ENCODE measurements at regions not wholly inside any gene's neighbourhood (a gene's known extent, or its start where the extent isn't known, plus 50 kb on each side); places are given as distances from the start of the nearest gene placed in this dataset.

DNA sequence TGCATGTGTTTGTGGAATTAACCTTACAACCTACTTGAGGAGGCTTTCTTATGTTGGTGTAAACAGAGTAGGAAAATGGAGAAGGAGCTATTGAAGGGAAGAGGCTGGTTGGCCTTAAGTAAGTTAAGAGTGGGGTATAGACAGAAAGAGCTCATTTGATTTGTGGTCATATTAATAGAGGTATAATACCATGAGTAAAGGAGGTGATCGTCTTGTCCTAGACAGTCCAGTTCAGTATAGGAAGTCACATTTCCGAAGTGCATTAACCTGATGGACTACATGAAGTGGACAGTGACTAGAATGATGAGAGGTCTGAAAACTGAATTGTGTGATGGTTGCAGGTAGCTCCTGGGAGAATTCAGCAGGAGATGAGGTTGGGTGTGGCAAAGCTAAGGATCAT is 215.4 kb upstream of the ZC3H12A start:
- WGBS, 3 donors = 32 to 74% (median 63%) methylated on average over 2 of the region's 2 CpGs
- H3K27me3 ChIP-seq = no peaks in the 10 kb centered on the region
- no peaks in the 10 kb centered on the region for H3K4me1 ChIP-seq (ENCODE audit: insufficient read depth)
- no peak overlapping the region for H3K27ac ChIP-seq
- no peak for DNase-seq
- intact Hi-C loops (cut with DNase I) = no loop called here
- no peaks in the 10 kb centered on the region for H3K9me3 ChIP-seq
- no peaks in the 10 kb centered on the region for H3K36me3 ChIP-seq
- TF ChIP-seq POLR2A (IDR thresholded peaks at IDR 0.05) (no peak), EP300 (IDR thresholded peaks at IDR 0.05) (no peak), CTCF (IDR thresholded peaks at IDR 0.05) (no peak)
- H3K4me3 ChIP-seq = no peak overlapping the region

DNA sequence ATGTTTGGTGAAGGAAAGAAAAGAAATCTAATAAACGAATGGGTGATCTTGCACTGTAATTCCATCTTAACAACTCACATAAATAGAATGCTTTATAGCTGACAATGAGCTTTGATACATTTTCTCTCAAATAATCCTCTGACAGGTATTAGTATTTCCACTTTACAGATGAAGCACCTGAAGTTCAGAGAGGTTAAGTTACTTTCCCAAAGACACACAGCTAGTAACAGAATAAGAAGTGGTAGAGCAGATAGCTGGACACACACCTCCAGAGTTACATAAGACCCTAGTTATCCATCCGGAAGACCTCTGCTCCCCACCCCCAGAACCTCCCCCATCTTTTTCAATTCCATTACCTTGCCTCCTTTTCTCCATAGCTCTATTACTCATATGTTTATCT is 213.3 kb upstream of the ZC3H12A start:
- no peak for DNase-seq

DNA sequence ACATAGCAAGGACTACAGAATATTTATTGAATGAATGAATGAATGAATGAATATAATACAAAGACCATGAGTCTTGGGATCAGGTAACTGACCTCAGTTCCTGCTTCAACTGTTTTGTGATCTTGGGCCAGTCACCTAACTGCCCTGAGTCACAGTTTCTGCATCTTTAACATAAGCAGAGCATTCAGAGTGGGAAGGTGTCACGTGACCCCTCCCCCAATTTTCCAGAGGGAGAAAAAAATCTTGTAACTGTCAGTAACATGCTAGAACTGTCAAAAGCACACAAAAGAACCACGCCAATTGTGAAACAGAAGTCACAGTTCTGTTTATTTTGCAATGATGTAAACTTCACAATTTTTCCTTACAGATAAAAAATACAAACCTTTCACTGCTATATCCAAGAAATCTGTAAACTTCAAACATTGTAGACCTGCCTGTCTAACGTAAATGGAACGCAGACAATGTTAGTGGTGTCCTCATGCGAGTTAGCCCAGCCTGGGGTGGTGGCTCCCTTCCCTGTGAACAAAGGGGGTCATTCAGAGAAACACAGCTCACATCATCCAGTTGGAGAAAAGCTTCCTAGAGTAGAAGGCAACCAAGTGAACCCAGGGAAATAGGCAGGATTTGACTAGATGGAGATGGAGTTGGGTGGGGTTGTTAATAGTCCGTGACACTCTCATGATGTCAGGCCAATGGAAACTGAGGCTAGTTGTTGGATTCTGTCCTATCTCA is 211.8 kb upstream of the ZC3H12A start:
- WGBS, 3 donors = 51 to 66% (median 56%) methylated on average over 6 of the region's 6 CpGs
- TF ChIP-seq POLR2A (IDR thresholded peaks at IDR 0.05) (no peak), EP300 (IDR thresholded peaks at IDR 0.05) (no peak)
- no peaks in the 10 kb centered on the region for H3K27me3 ChIP-seq
- no peak overlapping the region for H3K4me3 ChIP-seq
- no peaks in the 10 kb centered on the region for H3K9me3 ChIP-seq
- H3K36me3 ChIP-seq = no peaks in the 10 kb centered on the region
- intact Hi-C loops (cut with DNase I) = no loop called here
- no peak for DNase-seq
- no peaks in the 10 kb centered on the region for H3K4me1 ChIP-seq (ENCODE audit: insufficient read depth)
- no peak overlapping the region for H3K27ac ChIP-seq

More for the DNA sequence above, 213.3 kb upstream of the ZC3H12A start:
- 48 to 61% (median 50%) methylated on average over 2 of the region's 2 CpGs for WGBS, 3 donors
- H3K27me3 ChIP-seq = no peaks in the 10 kb centered on the region
- no peaks in the 10 kb centered on the region for H3K36me3 ChIP-seq
- intact Hi-C loops (cut with DNase I) = no loop called here
- no peak overlapping the region for H3K4me3 ChIP-seq
- TF ChIP-seq CTCF (IDR thresholded peaks at IDR 0.05) (no peak), EP300 (IDR thresholded peaks at IDR 0.05) (no peak), POLR2A (IDR thresholded peaks at IDR 0.05) (no peak)
- H3K27ac ChIP-seq = no peak overlapping the region
- no peaks in the 10 kb centered on the region for H3K4me1 ChIP-seq (ENCODE audit: insufficient read depth)
- H3K9me3 ChIP-seq = no peaks in the 10 kb centered on the region

GRCh38 chr1:37265156-37265555 is 209.2 kb upstream of the ZC3H12A start:
- 77 to 90% (median 79%) methylated on average over 3 of the region's 3 CpGs for WGBS, 3 donors
- H3K27ac ChIP-seq = no peak overlapping the region
- no peak overlapping the region for H3K4me3 ChIP-seq
- H3K27me3 ChIP-seq = no peaks in the 10 kb centered on the region
- intact Hi-C loops (cut with DNase I) = no loop called here
- H3K36me3 ChIP-seq = no peaks in the 10 kb centered on the region
- TF ChIP-seq CTCF (IDR thresholded peaks at IDR 0.05) = no peak
- no peak for TF ChIP-seq POLR2A (IDR thresholded peaks at IDR 0.05)
- TF ChIP-seq EP300 (IDR thresholded peaks at IDR 0.05) = no peak
- DNase-seq = no peak
- H3K9me3 ChIP-seq = no peaks in the 10 kb centered on the region
- no peaks in the 10 kb centered on the region for H3K4me1 ChIP-seq (ENCODE audit: insufficient read depth)
